ENCODE measurements at regions not wholly inside any gene's neighbourhood (a gene's known extent, or its start where the extent isn't known, plus 50 kb on each side); places are given as distances from the start of the nearest gene placed in this dataset.
"Not testable (repeated sequence)": the region's sequence is repeated elsewhere in the genome, so short reads cannot be mapped to it uniquely, and the experiment has no call there.

GRCh38 chr22:22193923-22194322 lies 50.7 kb upstream of the VPREB1 start:
- Histone ChIP-seq H3K27me3 (peaks cover 0 to 41% (median 0%) of the 10 kb centered on the region in 4 donors), H3K27ac (no peak overlapping the region), H3K36me3 (no peaks in the 10 kb centered on the region), H3K4me1 (no peaks in the 10 kb centered on the region), H3K9me3 (no peaks in the 10 kb centered on the region), H3K4me3 (no peak overlapping the region)
- WGBS, 2 donors, result 71 to 75% methylated on average over 2 of the region's 2 CpGs
- no peak for TF ChIP-seq CTCF (IDR thresholded peaks at IDR 0.05)
- TF ChIP-seq POLR2A (IDR thresholded peaks at IDR 0.05), result no peak
- intact Hi-C loops (cut with DNase I), result no loop called here
- DNase-seq, result no peak

- H3K4me3 ChIP-seq; H3K4me1 ChIP-seq; DNase-seq; H3K9me3 ChIP-seq; H3K36me3 ChIP-seq; H3K27ac ChIP-seq; intact Hi-C loops (cut with DNase I): not testable (repeated sequence)
- 44 to 61% methylated on average over 3 to 4 of the region's 4 CpGs for WGBS, 2 donors
- peaks cover 0 to 38% (median 0%) of the 10 kb centered on the region in 4 donors for H3K27me3 ChIP-seq
Observed at GRCh38 chr22:22193462-22193861, 51.1 kb upstream of the VPREB1 start.

DNA sequence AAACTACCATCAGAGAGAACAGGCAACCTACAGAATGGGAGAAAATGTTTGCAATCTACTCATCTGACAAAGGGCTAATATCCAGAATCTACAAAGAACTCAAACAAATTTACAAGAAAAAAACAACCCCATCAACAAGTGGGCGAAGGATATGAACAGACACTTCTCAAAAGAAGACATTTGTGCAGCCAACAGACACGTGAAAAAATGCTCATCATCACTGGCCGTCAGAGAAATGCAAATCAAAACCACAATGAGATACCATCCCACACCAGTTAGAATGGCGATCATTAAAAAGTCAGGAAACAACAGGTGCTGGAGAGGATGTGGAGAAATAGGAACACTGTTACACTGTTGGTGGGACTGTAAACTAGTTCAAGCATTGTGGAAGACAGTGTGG lies 51.6 kb upstream of the VPREB1 start:
- DNase-seq; H3K4me3 ChIP-seq; intact Hi-C loops (cut with DNase I); H3K4me1 ChIP-seq; H3K36me3 ChIP-seq; H3K9me3 ChIP-seq; H3K27ac ChIP-seq: not testable (repeated sequence)
- WGBS, 2 donors, result 49 to 58% methylated on average over 4 of the region's 4 CpGs
- peaks cover 0 to 33% (median 0%) of the 10 kb centered on the region in 4 donors for H3K27me3 ChIP-seq

GRCh38 chr22:22189796-22190195 lies 54.8 kb upstream of the VPREB1 start:
- 47 to 51% methylated on average over 4 of the region's 4 CpGs for WGBS, 2 donors
- intact Hi-C loops (cut with DNase I), result not testable (repeated sequence)

GRCh38 chr22:22187863-22188262 lies 56.7 kb upstream of the VPREB1 start:
- H3K4me1 ChIP-seq; H3K9me3 ChIP-seq; intact Hi-C loops (cut with DNase I); H3K27ac ChIP-seq; H3K36me3 ChIP-seq; DNase-seq; H3K4me3 ChIP-seq: not testable (repeated sequence)
- peaks cover 0 to 44% (median 0%) of the 10 kb centered on the region in 4 donors for H3K27me3 ChIP-seq
- whole genome bisulfite sequencing, 2 donors, result 73 to 90% methylated on average over 7 to 8 of the region's 11 CpGs

More at GRCh38 chr22:22189796-22190195, 54.8 kb upstream of the VPREB1 start:
- H3K27me3 ChIP-seq, result peaks cover 0 to 32% (median 0%) of the 10 kb centered on the region in 4 donors
- not testable (repeated sequence) for DNase-seq, H3K9me3 ChIP-seq, H3K27ac ChIP-seq, H3K4me1 ChIP-seq, H3K4me3 ChIP-seq, H3K36me3 ChIP-seq

- intact Hi-C loops (cut with DNase I), result no loop called here
Observed at GRCh38 chr22:22187299-22187698, 57.3 kb upstream of the VPREB1 start.

GRCh38 chr22:22185844-22186499 lies 58.6 kb upstream of the VPREB1 start:
- WGBS, 2 donors, result 59 to 68% methylated on average over 4 to 5 of the region's 5 CpGs
- Histone ChIP-seq H3K4me3 (no peak overlapping the region), H3K9me3 (no peaks in the 10 kb centered on the region), H3K4me1 (no peaks in the 10 kb centered on the region), H3K27me3 (peaks cover 0 to 63% (median 0%) of the 10 kb centered on the region in 4 donors), H3K36me3 (no peaks in the 10 kb centered on the region), H3K27ac (no peak overlapping the region)
- intact Hi-C loops (cut with DNase I), result no loop called here
- DNase-seq, result no peak
- no peak for TF ChIP-seq CTCF (IDR thresholded peaks at IDR 0.05)
- no peak for TF ChIP-seq POLR2A (IDR thresholded peaks at IDR 0.05)

More at GRCh38 chr22:22187299-22187698, 57.3 kb upstream of the VPREB1 start:
- no peak overlapping the region for H3K4me3 ChIP-seq
- TF ChIP-seq CTCF (IDR thresholded peaks at IDR 0.05), result no peak
- no peak for TF ChIP-seq POLR2A (IDR thresholded peaks at IDR 0.05)
- 59 to 63% methylated on average over 3 of the region's 3 CpGs for WGBS, 2 donors
- no peaks in the 10 kb centered on the region for H3K9me3 ChIP-seq
- H3K27me3 ChIP-seq, result peaks cover 0 to 50% (median 0%) of the 10 kb centered on the region in 4 donors
- no peaks in the 10 kb centered on the region for H3K4me1 ChIP-seq
- H3K27ac ChIP-seq, result no peak overlapping the region
- DNase-seq, result no peak
- H3K36me3 ChIP-seq, result no peaks in the 10 kb centered on the region
